HCT116 (cell line): ENCODE measurements at regions not wholly inside any gene's neighbourhood (a gene's known extent, or its start where the extent isn't known, plus 50 kb on each side); places are given as distances from the start of the nearest gene placed in this dataset.

Experiments
- CBX3 ChIP-seq: IDR thresholded peaks from 2 replicates; pipeline ENCODE4 v1.6.1; 2012; ENCODE audit warnings: low read depth
- EGR1 ChIP-seq: IDR thresholded peaks from 2 replicates; pipeline ENCODE4 v1.6.1; 2012; ENCODE audit warnings: low read depth
- EZH2 ChIP-seq: fragments of 200-600 bp; sonication (generic); IDR thresholded peaks from 2 replicates; pipeline ENCODE4 v1.6.1; 2017; ENCODE audit warnings: antibody characterized with exemption, mixed run types
- EZH2phosphoT487 ChIP-seq: fragments of 200-600 bp; IDR thresholded peaks from 2 replicates; pipeline ENCODE4 v1.6.1; 2018; ENCODE audit warnings: antibody characterized with exemption, borderline replicate concordance
- MAX ChIP-seq: IDR thresholded peaks from 2 replicates; pipeline ENCODE4 v1.6.1; 2012
- POLR2A ChIP-seq: IDR thresholded peaks from 2 replicates; pipeline ENCODE4 v1.7.0; 2011; ENCODE audit warnings: borderline replicate concordance; ENCODE audit not compliant: insufficient read depth, insufficient read length; ENCODE audit errors: extremely low read depth
- POLR2AphosphoS5 ChIP-seq: IDR thresholded peaks from 2 replicates; pipeline ENCODE4 v1.6.1; 2011; ENCODE audit warnings: mild to moderate bottlenecking, low read depth, low read length, moderate library complexity
- REST ChIP-seq: IDR thresholded peaks from 2 replicates; pipeline ENCODE4 v1.6.1; 2012; ENCODE audit warnings: low read depth
- SIN3A ChIP-seq: IDR thresholded peaks from 2 replicates; pipeline ENCODE4 v1.6.1; 2012; ENCODE audit warnings: low read depth
- SP1 ChIP-seq: IDR thresholded peaks from 2 replicates; pipeline ENCODE4 v1.6.1; 2012; ENCODE audit warnings: low read depth
- ZNF274 ChIP-seq: fragments of 200-500 bp; sonication (Bioruptor generic); IDR thresholded peaks from 2 replicates; pipeline ENCODE4 v1.6.1; 2014; ENCODE audit warnings: mild to moderate bottlenecking, low read depth, low read length, inconsistent platforms
- TF ChIP-seq, protein P1 (sequence below), 3 experiments: fragments of 200-600 bp in 1 of 3; sonication (generic) in 1 of 3; IDR thresholded peaks in 2 of 3; conservative IDR thresholded peaks in 1 of 3; 2 replicates each; pipeline ENCODE4 v1.5.1; 2012 to 2017; ENCODE audit warnings: low read depth in 2 of 3, low read length in 2 of 3, antibody characterized with exemption in 1 of 3, borderline replicate concordance in 1 of 3, control low read depth in 1 of 3, mild to moderate bottlenecking in 1 of 3, mixed read lengths in 1 of 3, mixed run types in 1 of 3, moderate library complexity in 1 of 3; ENCODE audit not compliant: insufficient read depth in 1 of 3

GRCh38 chr22:27372969-27373670, 428.4 kb downstream of the MN1 start:
- TF ChIP-seq SIN3A, result no peak
- no peak for TF ChIP-seq POLR2A
- TF ChIP-seq POLR2AphosphoS5, result no peak
- TF ChIP-seq, protein P1, sequence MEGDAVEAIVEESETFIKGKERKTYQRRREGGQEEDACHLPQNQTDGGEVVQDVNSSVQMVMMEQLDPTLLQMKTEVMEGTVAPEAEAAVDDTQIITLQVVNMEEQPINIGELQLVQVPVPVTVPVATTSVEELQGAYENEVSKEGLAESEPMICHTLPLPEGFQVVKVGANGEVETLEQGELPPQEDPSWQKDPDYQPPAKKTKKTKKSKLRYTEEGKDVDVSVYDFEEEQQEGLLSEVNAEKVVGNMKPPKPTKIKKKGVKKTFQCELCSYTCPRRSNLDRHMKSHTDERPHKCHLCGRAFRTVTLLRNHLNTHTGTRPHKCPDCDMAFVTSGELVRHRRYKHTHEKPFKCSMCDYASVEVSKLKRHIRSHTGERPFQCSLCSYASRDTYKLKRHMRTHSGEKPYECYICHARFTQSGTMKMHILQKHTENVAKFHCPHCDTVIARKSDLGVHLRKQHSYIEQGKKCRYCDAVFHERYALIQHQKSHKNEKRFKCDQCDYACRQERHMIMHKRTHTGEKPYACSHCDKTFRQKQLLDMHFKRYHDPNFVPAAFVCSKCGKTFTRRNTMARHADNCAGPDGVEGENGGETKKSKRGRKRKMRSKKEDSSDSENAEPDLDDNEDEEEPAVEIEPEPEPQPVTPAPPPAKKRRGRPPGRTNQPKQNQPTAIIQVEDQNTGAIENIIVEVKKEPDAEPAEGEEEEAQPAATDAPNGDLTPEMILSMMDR (IDR thresholded peaks at IDR 0.05 in 2 of 3, conservative IDR thresholded peaks at IDR 0.05 in 1 of 3; ENCODE audit: borderline replicate concordance in 1 of 3, insufficient read depth in 1 of 3, low read depth in 2 of 3, low read length in 2 of 3), result no peak
- TF ChIP-seq CBX3, result no peak
- TF ChIP-seq ZNF274, result no peak
- TF ChIP-seq EZH2, result no peak
- TF ChIP-seq EGR1, result no peak
- no peak for TF ChIP-seq REST
- TF ChIP-seq SP1, result no peak
- TF ChIP-seq MAX, result no peak
- TF ChIP-seq EZH2phosphoT487, result no peak
